NCI-H1694 treated with DMSO at 0.1 percent for 48 hours (cell line): ENCODE measurements at regions not wholly inside any gene's neighbourhood (a gene's known extent, or its start where the extent isn't known, plus 50 kb on each side); places are given as distances from the start of the nearest gene placed in this dataset.
"Not testable (repeated sequence)": the region's sequence is repeated elsewhere in the genome, so short reads cannot be mapped to it uniquely, and the experiment has no call there.

Experiments
- DNase-seq: peaks from one replicate; lab custom pipeline; 2025; lab: John Stamatoyannopoulos, UW

GRCh38 chr14:98192946-98193345 is 1079.1 kb downstream of the BCL11B start:
- DNase-seq, result no peak

GRCh38 chr14:98194821-98195220 is 1077.2 kb downstream of the BCL11B start:
- no peak for DNase-seq

- DNase-seq, result no peak
Observed at GRCh38 chr14:98195256-98195655, 1076.7 kb downstream of the BCL11B start.

GRCh38 chr14:98197933-98198332 is 1074.1 kb downstream of the BCL11B start:
- no peak for DNase-seq

- DNase-seq, result no peak
Observed at GRCh38 chr14:98198385-98198784, 1073.6 kb downstream of the BCL11B start.

- DNase-seq, result no peak
Observed at GRCh38 chr14:98200601-98201000, 1071.4 kb downstream of the BCL11B start.

- DNase-seq, result no peak
Observed at GRCh38 chr14:98203421-98203820, 1068.6 kb downstream of the BCL11B start.

- DNase-seq, result no peak
Observed at GRCh38 chr14:98204139-98204538, 1067.9 kb downstream of the BCL11B start.

- DNase-seq, result no peak
Observed at GRCh38 chr14:98207415-98207814, 1064.6 kb downstream of the BCL11B start.

- DNase-seq, result no peak
Observed at GRCh38 chr14:98208211-98208611, 1063.8 kb downstream of the BCL11B start.

- no peak for DNase-seq
Observed at GRCh38 chr14:98208943-98209342, 1063.1 kb downstream of the BCL11B start.

- no peak for DNase-seq
Observed at GRCh38 chr14:98210045-98210672, 1061.8 kb downstream of the BCL11B start.

- DNase-seq, result no peak
Observed at GRCh38 chr14:98217530-98217929, 1054.5 kb downstream of the BCL11B start.

GRCh38 chr14:98218218-98218617 is 1053.8 kb downstream of the BCL11B start:
- no peak for DNase-seq

- no peak for DNase-seq
Observed at GRCh38 chr14:98219638-98220037, 1052.4 kb downstream of the BCL11B start.

- DNase-seq, result no peak
Observed at GRCh38 chr14:98223106-98223505, 1048.9 kb downstream of the BCL11B start.

GRCh38 chr14:98223710-98224109 is 1048.3 kb downstream of the BCL11B start:
- DNase-seq, result not testable (repeated sequence)

GRCh38 chr14:98226411-98226810 is 1045.6 kb downstream of the BCL11B start:
- no peak for DNase-seq

GRCh38 chr14:98227000-98227726 is 1044.8 kb downstream of the BCL11B start:
- no peak for DNase-seq

- DNase-seq, result no peak
Observed at GRCh38 chr14:98227727-98228111, 1044.3 kb downstream of the BCL11B start.

- DNase-seq, result no peak
Observed at GRCh38 chr14:98229656-98230366, 1042.2 kb downstream of the BCL11B start.

- DNase-seq, result no peak
Observed at GRCh38 chr14:98230411-98230810, 1041.6 kb downstream of the BCL11B start.

GRCh38 chr14:98231210-98231609 is 1040.8 kb downstream of the BCL11B start:
- DNase-seq, result no peak
